CD4-positive, alpha-beta memory T cell (primary cell): ENCODE measurements at regions not wholly inside any gene's neighbourhood (a gene's known extent, or its start where the extent isn't known, plus 50 kb on each side); places are given as distances from the start of the nearest gene placed in this dataset.

ENCODE experiments used
- CTCF ChIA-PET: fragments of 350-600 bp; sonication (Branson Sonifier 250); formaldehyde crosslinking; loops from one replicate; lab custom pipeline; 2021; ENCODE audit warnings: inconsistent platforms; ENCODE audit not compliant: partially characterized antibody; lab: Charles Lee
- POLR2A ChIA-PET: fragments of 350-600 bp; sonication (Branson Sonifier 250); formaldehyde crosslinking; loops from one replicate; lab custom pipeline; 2021; ENCODE audit not compliant: partially characterized antibody; lab: Charles Lee
- DNase-seq, 5 donors: peaks; one replicate each; pipeline versions ENCODE4 v3.0.0 to v3.0.0-alpha.2; 2020 to 2022; ENCODE audit warnings: mixed read lengths in 1 of 5
- H3K27ac ChIP-seq: one replicate; pipeline ENCODE4 v1.7.0; 2013; ENCODE audit warnings: low read depth, low read length
- H3K27me3 ChIP-seq: 2 replicates; pipeline ENCODE4 v1.7.0; 2013; ENCODE audit warnings: mild to moderate bottlenecking, low read length, moderate library complexity; ENCODE audit not compliant: insufficient read depth
- H3K36me3 ChIP-seq: 2 replicates; pipeline ENCODE4 v1.7.0; 2013; ENCODE audit warnings: mild to moderate bottlenecking, low read length, moderate library complexity; ENCODE audit not compliant: insufficient read depth
- H3K4me1 ChIP-seq: 2 replicates; pipeline ENCODE4 v1.7.0; 2013; ENCODE audit warnings: mild to moderate bottlenecking, low read length, moderate library complexity; ENCODE audit not compliant: insufficient read depth
- H3K4me3 ChIP-seq, 2 donors: one replicate each; pipeline ENCODE4 v1.7.0; 2013; ENCODE audit warnings: low read length in 2 of 2, mild to moderate bottlenecking in 1 of 2
- H3K9me3 ChIP-seq, 2 donors: one replicate each; pipeline ENCODE4 v1.7.0; 2013; ENCODE audit warnings: low read length in 2 of 2, control low read depth in 1 of 2; ENCODE audit not compliant: control insufficient read depth in 1 of 2
- H3K27ac Mint-ChIP-seq, 7 donors: one replicate each; pipeline ENCODE4 v1.8.0; 2020 to 2021; ENCODE audit warnings: mixed read lengths in 7 of 7, mild to moderate bottlenecking in 6 of 7, inconsistent platforms in 3 of 7, moderate library complexity in 3 of 7
- H3K27me3 Mint-ChIP-seq, 2 donors: one replicate each; pipeline ENCODE4 v1.8.0; 2020 to 2021; ENCODE audit warnings: mixed read lengths in 2 of 2
- H3K36me3 Mint-ChIP-seq, 2 donors: one replicate each; pipeline ENCODE4 v1.8.0; 2020 to 2021; ENCODE audit warnings: mixed read lengths in 2 of 2, inconsistent platforms in 1 of 2, mild to moderate bottlenecking in 1 of 2
- H3K4me1 Mint-ChIP-seq, 4 donors: one replicate each; pipeline ENCODE4 v1.8.0; 2020 to 2021; ENCODE audit warnings: mixed read lengths in 4 of 4, mild to moderate bottlenecking in 1 of 4
- H3K4me3 Mint-ChIP-seq, 8 donors: one replicate each; pipeline ENCODE4 v1.8.0; 2020 to 2021; ENCODE audit warnings: mixed read lengths in 8 of 8, mild to moderate bottlenecking in 7 of 8, moderate library complexity in 6 of 8, inconsistent platforms in 3 of 8
- H3K9me3 Mint-ChIP-seq, 8 donors: one replicate each; pipeline ENCODE4 v1.8.0; 2020 to 2021; ENCODE audit warnings: mixed read lengths in 8 of 8, mild to moderate bottlenecking in 5 of 8, inconsistent platforms in 3 of 8, moderate library complexity in 1 of 8
- intact Hi-C: fragments of 100-400 bp; cut with micrococcal nuclease; formaldehyde crosslinking; loops from one replicate; pipeline ENCODE4 v1.15.1; 2023

- peaks cover 0 to 4% (median 0%) of the 10 kb centered on the region in 8 donors for H3K9me3 Mint-ChIP-seq
- no peaks in the 10 kb centered on the region for H3K36me3 ChIP-seq
- H3K36me3 Mint-ChIP-seq = no peaks in the 10 kb centered on the region
- DNase-seq = no peak
- no peak overlapping the region for H3K4me3 Mint-ChIP-seq
- H3K27me3 Mint-ChIP-seq = peaks cover 2 to 4% of the 10 kb centered on the region in 2 donors
- H3K9me3 ChIP-seq = no peaks in the 10 kb centered on the region
- H3K4me1 Mint-ChIP-seq = no peaks in the 10 kb centered on the region
- intact Hi-C loops = no loop called here
- H3K27ac ChIP-seq = no peak overlapping the region
- H3K4me3 ChIP-seq = no peak overlapping the region
- POLR2A ChIA-PET = no interaction called here
- H3K4me1 ChIP-seq = no peaks in the 10 kb centered on the region
- H3K27ac Mint-ChIP-seq = no peak overlapping the region
- H3K27me3 ChIP-seq = no peaks in the 10 kb centered on the region
- CTCF ChIA-PET = no interaction called here
Measured at GRCh38 chr3:176755977-176756376, 441.3 kb downstream of the TBL1XR1 start.

- Histone ChIP-seq H3K27ac (no peak overlapping the region), H3K4me1 (no peaks in the 10 kb centered on the region), H3K27me3 (no peaks in the 10 kb centered on the region), H3K4me3 (no peak overlapping the region), H3K36me3 (no peaks in the 10 kb centered on the region), H3K9me3 (no peaks in the 10 kb centered on the region)
- intact Hi-C loops = no loop called here
- POLR2A ChIA-PET = no interaction called here
- Mint-ChIP-seq H3K9me3 (peaks cover 0 to 4% (median 0%) of the 10 kb centered on the region in 8 donors), H3K36me3 (no peaks in the 10 kb centered on the region), H3K27ac (no peak overlapping the region), H3K4me1 (no peaks in the 10 kb centered on the region), H3K4me3 (no peak overlapping the region), H3K27me3 (peaks cover 2 to 4% of the 10 kb centered on the region in 2 donors)
- DNase-seq = peak in 1 of 5 donors; percentile 0
- CTCF ChIA-PET = no interaction called here
Measured at GRCh38 chr3:176755552-176755951, 441.7 kb downstream of the TBL1XR1 start.

GRCh38 chr3:176741664-176742047 is 455.6 kb downstream of the TBL1XR1 start:
- H3K4me3 Mint-ChIP-seq = no peak overlapping the region
- POLR2A ChIA-PET = no interaction called here
- H3K9me3 Mint-ChIP-seq = peaks cover 0 to 1% (median 0%) of the 10 kb centered on the region in 8 donors
- H3K27ac Mint-ChIP-seq = no peak overlapping the region
- intact Hi-C loops = no loop called here
- no peak overlapping the region for H3K27ac ChIP-seq
- CTCF ChIA-PET = no interaction called here
- H3K4me1 ChIP-seq = no peaks in the 10 kb centered on the region
- no peaks in the 10 kb centered on the region for H3K36me3 ChIP-seq
- no peak overlapping the region for H3K4me3 ChIP-seq
- H3K27me3 Mint-ChIP-seq = no peaks in the 10 kb centered on the region
- H3K36me3 Mint-ChIP-seq = no peaks in the 10 kb centered on the region
- no peak for DNase-seq
- no peaks in the 10 kb centered on the region for H3K27me3 ChIP-seq
- H3K9me3 ChIP-seq = no peaks in the 10 kb centered on the region
- H3K4me1 Mint-ChIP-seq = no peaks in the 10 kb centered on the region

- no peaks in the 10 kb centered on the region for H3K36me3 ChIP-seq
- Mint-ChIP-seq H3K4me1 (no peaks in the 10 kb centered on the region), H3K27me3 (no peaks in the 10 kb centered on the region), H3K27ac (no peak overlapping the region), H3K36me3 (no peaks in the 10 kb centered on the region), H3K9me3 (peaks cover 0 to 1% (median 0%) of the 10 kb centered on the region in 8 donors), H3K4me3 (no peak overlapping the region)
- ChIA-PET CTCF (no interaction called here), POLR2A (no interaction called here)
- intact Hi-C loops = no loop called here
- no peaks in the 10 kb centered on the region for H3K4me1 ChIP-seq
- no peaks in the 10 kb centered on the region for H3K27me3 ChIP-seq
- no peaks in the 10 kb centered on the region for H3K9me3 ChIP-seq
- H3K27ac ChIP-seq = no peak overlapping the region
- no peak overlapping the region for H3K4me3 ChIP-seq
- no peak for DNase-seq
Measured at GRCh38 chr3:176740906-176741663, 456.2 kb downstream of the TBL1XR1 start.

- no peaks in the 10 kb centered on the region for H3K4me1 Mint-ChIP-seq
- H3K36me3 ChIP-seq = no peaks in the 10 kb centered on the region
- H3K27ac Mint-ChIP-seq = no peak overlapping the region
- no peaks in the 10 kb centered on the region for H3K27me3 ChIP-seq
- H3K9me3 Mint-ChIP-seq = peaks cover 0 to 4% (median 0%) of the 10 kb centered on the region in 8 donors
- no peak overlapping the region for H3K27ac ChIP-seq
- ChIA-PET CTCF (no interaction called here), POLR2A (no interaction called here)
- no peaks in the 10 kb centered on the region for H3K36me3 Mint-ChIP-seq
- H3K4me1 ChIP-seq = no peaks in the 10 kb centered on the region
- H3K9me3 ChIP-seq = no peaks in the 10 kb centered on the region
- DNase-seq = no peak
- H3K27me3 Mint-ChIP-seq = peaks cover 0 to 2% of the 10 kb centered on the region in 2 donors
- intact Hi-C loops = no loop called here
- no peak overlapping the region for H3K4me3 ChIP-seq
- no peak overlapping the region for H3K4me3 Mint-ChIP-seq
Measured at GRCh38 chr3:176739159-176739558, 458.1 kb downstream of the TBL1XR1 start.

GRCh38 chr3:176737480-176738110 is 459.7 kb downstream of the TBL1XR1 start:
- intact Hi-C loops = no loop called here
- H3K36me3 ChIP-seq = no peaks in the 10 kb centered on the region

GRCh38 chr3:176734146-176734545 is 463.1 kb downstream of the TBL1XR1 start:
- intact Hi-C loops = no loop called here
- no peaks in the 10 kb centered on the region for H3K9me3 ChIP-seq
- H3K27ac ChIP-seq = no peak overlapping the region
- H3K36me3 ChIP-seq = no peaks in the 10 kb centered on the region
- ChIA-PET POLR2A (no interaction called here), CTCF (no interaction called here)
- H3K4me3 ChIP-seq = no peak overlapping the region
- H3K4me1 ChIP-seq = no peaks in the 10 kb centered on the region
- H3K27me3 ChIP-seq = no peaks in the 10 kb centered on the region
- H3K36me3 Mint-ChIP-seq = no peaks in the 10 kb centered on the region
- H3K27me3 Mint-ChIP-seq = peaks cover 0 to 3% of the 10 kb centered on the region in 2 donors
- peaks cover 0 to 6% (median 3%) of the 10 kb centered on the region in 8 donors for H3K9me3 Mint-ChIP-seq
- no peak overlapping the region for H3K27ac Mint-ChIP-seq
- H3K4me1 Mint-ChIP-seq = no peaks in the 10 kb centered on the region
- no peak overlapping the region for H3K4me3 Mint-ChIP-seq
- DNase-seq = no peak

More at GRCh38 chr3:176737480-176738110, 459.7 kb downstream of the TBL1XR1 start:
- H3K4me3 ChIP-seq = no peak overlapping the region
- no peak for DNase-seq
- ChIA-PET POLR2A (no interaction called here), CTCF (no interaction called here)
- H3K9me3 Mint-ChIP-seq = peaks cover 0 to 4% (median 0%) of the 10 kb centered on the region in 8 donors
- no peaks in the 10 kb centered on the region for H3K4me1 ChIP-seq
- H3K27me3 ChIP-seq = no peaks in the 10 kb centered on the region
- no peak overlapping the region for H3K27ac ChIP-seq
- no peaks in the 10 kb centered on the region for H3K4me1 Mint-ChIP-seq
- H3K36me3 Mint-ChIP-seq = no peaks in the 10 kb centered on the region
- H3K27me3 Mint-ChIP-seq = peaks cover 0 to 2% of the 10 kb centered on the region in 2 donors
- H3K27ac Mint-ChIP-seq = no peak overlapping the region
- no peak overlapping the region for H3K4me3 Mint-ChIP-seq
- H3K9me3 ChIP-seq = no peaks in the 10 kb centered on the region
